PFSK-1 (cell line): ENCODE measurements at regions not wholly inside any gene's neighbourhood (a gene's known extent, or its start where the extent isn't known, plus 50 kb on each side); places are given as distances from the start of the nearest gene placed in this dataset.

Experiments used
- FOXP2 ChIP-seq: optimal IDR thresholded peaks from 2 replicates; pipeline ENCODE3; 2011; ENCODE audit warnings: borderline replicate concordance, control low read depth, inconsistent platforms; ENCODE audit not compliant: insufficient read depth; ENCODE audit errors: extremely low read length, extremely low read depth
- POLR2AphosphoS5 ChIP-seq: IDR thresholded peaks from 2 replicates; pipeline ENCODE4 v1.6.1; 2012; ENCODE audit warnings: low read depth, mild to moderate bottlenecking, control low read depth, low read length, moderate library complexity
- REST ChIP-seq, 2 experiments: IDR thresholded peaks; 2 replicates each; pipeline versions ENCODE4 v1.6.1 to v1.8.0; 2011 to 2012; ENCODE audit warnings: low read depth in 2 of 2, low read length in 2 of 2, control low read depth in 1 of 2, inconsistent platforms in 1 of 2, mild to moderate bottlenecking in 1 of 2, moderate library complexity in 1 of 2; ENCODE audit not compliant: insufficient read depth in 1 of 2

GRCh38 chr9:108710424-108710823 lies 145.4 kb downstream of the ACTL7B start:
- TF ChIP-seq POLR2AphosphoS5 (no peak), REST (IDR thresholded peaks at IDR 0.05; ENCODE audit: insufficient read depth in 1 of 2, low read depth in 2 of 2, low read length in 2 of 2) (no peak), FOXP2 (no peak)
